ENCODE measurements at regions not wholly inside any gene's neighbourhood (a gene's known extent, or its start where the extent isn't known, plus 50 kb on each side); places are given as distances from the start of the nearest gene placed in this dataset.

GRCh38 chr5:57025961-57026360 lies 74.0 kb upstream of the MIER3 start:
- no peak for FAIRE-seq
- Histone ChIP-seq H3K9ac (ENCODE audit: insufficient read depth in 1 of 2, low read depth in 2 of 2, low read length in 2 of 2) (no peak overlapping the region), H3K27ac (ENCODE audit: extremely low read depth, low read depth, low read length) (no peak overlapping the region), H3K4me1 (replicated peaks in 1 of 2; ENCODE audit: control insufficient read depth in 2 of 2, insufficient read depth in 2 of 2, low read length in 2 of 2) (no peaks in the 10 kb centered on the region), H3K36me3 (ENCODE audit: control insufficient read depth, insufficient read depth, low read length) (no peaks in the 10 kb centered on the region), H4K20me1 (replicated peaks; ENCODE audit: control insufficient read depth, insufficient read depth, low read length) (no peaks in the 10 kb centered on the region), H3K4me2 (ENCODE audit: insufficient read depth, low read length) (no peak overlapping the region), H3K27me3 (ENCODE audit: control insufficient read depth in 2 of 2, insufficient read depth in 2 of 2, low read length in 2 of 2) (peaks cover 0 to 7% of the 10 kb centered on the region in 2 experiments; a peak in 1 of 5 replicates), H2AFZ (ENCODE audit: low read depth, low read length) (no peak overlapping the region; the same call in 1 of the 2 replicates), H3K9me1 (ENCODE audit: control insufficient read depth, insufficient read depth, low read length) (no peaks in the 10 kb centered on the region), H3K4me3 (no peak overlapping the region), H3K9me3 (replicated peaks; ENCODE audit: control insufficient read depth, insufficient read depth, low read depth, low read length) (no peaks in the 10 kb centered on the region), H3K79me2 (ENCODE audit: control insufficient read depth, insufficient read depth, low read length) (no peaks in the 10 kb centered on the region)
- in situ Hi-C loops (cut with MboI) = no loop called here
- no peak for ATAC-seq
- WGBS (ENCODE audit: insufficient coverage, low coverage, missing lambda C conversion rate) = 20% methylated on average over 3 of the region's 3 CpGs
- ChIA-PET CTCF (ENCODE audit: low intra/inter-chr PET ratio) (no interaction called here), POLR2A (no interaction called here)
- TF ChIP-seq GABPA (tag; conservative IDR thresholded peaks at IDR 0.05; ENCODE audit: low read depth) (peak; percentile 57), ZNF668 (CRISPR knock-in tag; IDR thresholded peaks at IDR 0.05) (no peak)
- DNase-seq (ENCODE audit: extremely low read depth in 1 of 4, low spot score in 3 of 4) = no peak
- intact Hi-C loops (cut with micrococcal nuclease) = no loop called here
- no TSS peak for BruUV-seq (replicated peaks)

GRCh38 chr5:57028161-57028560 lies 76.2 kb upstream of the MIER3 start:
- POLR2A ChIA-PET = no interaction called here
- Histone ChIP-seq H3K79me2 (ENCODE audit: control insufficient read depth, insufficient read depth, low read length) (no peaks in the 10 kb centered on the region), H3K27me3 (ENCODE audit: control insufficient read depth in 2 of 2, insufficient read depth in 2 of 2, low read length in 2 of 2) (peaks cover 0 to 4% of the 10 kb centered on the region in 2 experiments; a peak in 1 of 5 replicates), H3K9me1 (ENCODE audit: control insufficient read depth, insufficient read depth, low read length) (no peaks in the 10 kb centered on the region), H3K9me3 (replicated peaks; ENCODE audit: control insufficient read depth, insufficient read depth, low read depth, low read length) (no peaks in the 10 kb centered on the region), H3K4me1 (replicated peaks in 1 of 2; ENCODE audit: control insufficient read depth in 2 of 2, insufficient read depth in 2 of 2, low read length in 2 of 2) (no peaks in the 10 kb centered on the region), H3K36me3 (ENCODE audit: control insufficient read depth, insufficient read depth, low read length) (no peaks in the 10 kb centered on the region), H3K4me2 (ENCODE audit: insufficient read depth, low read length) (no peak overlapping the region), H3K4me3 (no peak overlapping the region), H4K20me1 (replicated peaks; ENCODE audit: control insufficient read depth, insufficient read depth, low read length) (no peaks in the 10 kb centered on the region), H3K9ac (ENCODE audit: insufficient read depth in 1 of 2, low read depth in 2 of 2, low read length in 2 of 2) (no peak overlapping the region), H2AFZ (ENCODE audit: low read depth, low read length) (no peak overlapping the region), H3K27ac (ENCODE audit: extremely low read depth, low read depth, low read length) (no peak overlapping the region)
- ATAC-seq (no peak; the same call in 1 of the 3 replicates), FAIRE-seq (no peak), DNase-seq (ENCODE audit: extremely low read depth in 1 of 4, low spot score in 3 of 4) (no peak)
- WGBS (ENCODE audit: insufficient coverage, low coverage, missing lambda C conversion rate) = 15% methylated on average over 2 of the region's 2 CpGs
- intact Hi-C loops (cut with micrococcal nuclease) (no loop called here), in situ Hi-C loops (cut with MboI) (no loop called here)
- CTCF ChIA-PET (ENCODE audit: low intra/inter-chr PET ratio) = no interaction called here
- no TSS peak for BruUV-seq (replicated peaks)
- TF ChIP-seq, protein P1, sequence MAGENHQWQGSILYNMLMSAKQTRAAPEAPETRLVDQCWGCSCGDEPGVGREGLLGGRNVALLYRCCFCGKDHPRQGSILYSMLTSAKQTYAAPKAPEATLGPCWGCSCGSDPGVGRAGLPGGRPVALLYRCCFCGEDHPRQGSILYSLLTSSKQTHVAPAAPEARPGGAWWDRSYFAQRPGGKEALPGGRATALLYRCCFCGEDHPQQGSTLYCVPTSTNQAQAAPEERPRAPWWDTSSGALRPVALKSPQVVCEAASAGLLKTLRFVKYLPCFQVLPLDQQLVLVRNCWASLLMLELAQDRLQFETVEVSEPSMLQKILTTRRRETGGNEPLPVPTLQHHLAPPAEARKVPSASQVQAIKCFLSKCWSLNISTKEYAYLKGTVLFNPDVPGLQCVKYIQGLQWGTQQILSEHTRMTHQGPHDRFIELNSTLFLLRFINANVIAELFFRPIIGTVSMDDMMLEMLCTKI (IDR thresholded peaks at IDR 0.05; ENCODE audit: partially characterized antibody) = no peak
- TF ChIP-seq, protein P2, sequence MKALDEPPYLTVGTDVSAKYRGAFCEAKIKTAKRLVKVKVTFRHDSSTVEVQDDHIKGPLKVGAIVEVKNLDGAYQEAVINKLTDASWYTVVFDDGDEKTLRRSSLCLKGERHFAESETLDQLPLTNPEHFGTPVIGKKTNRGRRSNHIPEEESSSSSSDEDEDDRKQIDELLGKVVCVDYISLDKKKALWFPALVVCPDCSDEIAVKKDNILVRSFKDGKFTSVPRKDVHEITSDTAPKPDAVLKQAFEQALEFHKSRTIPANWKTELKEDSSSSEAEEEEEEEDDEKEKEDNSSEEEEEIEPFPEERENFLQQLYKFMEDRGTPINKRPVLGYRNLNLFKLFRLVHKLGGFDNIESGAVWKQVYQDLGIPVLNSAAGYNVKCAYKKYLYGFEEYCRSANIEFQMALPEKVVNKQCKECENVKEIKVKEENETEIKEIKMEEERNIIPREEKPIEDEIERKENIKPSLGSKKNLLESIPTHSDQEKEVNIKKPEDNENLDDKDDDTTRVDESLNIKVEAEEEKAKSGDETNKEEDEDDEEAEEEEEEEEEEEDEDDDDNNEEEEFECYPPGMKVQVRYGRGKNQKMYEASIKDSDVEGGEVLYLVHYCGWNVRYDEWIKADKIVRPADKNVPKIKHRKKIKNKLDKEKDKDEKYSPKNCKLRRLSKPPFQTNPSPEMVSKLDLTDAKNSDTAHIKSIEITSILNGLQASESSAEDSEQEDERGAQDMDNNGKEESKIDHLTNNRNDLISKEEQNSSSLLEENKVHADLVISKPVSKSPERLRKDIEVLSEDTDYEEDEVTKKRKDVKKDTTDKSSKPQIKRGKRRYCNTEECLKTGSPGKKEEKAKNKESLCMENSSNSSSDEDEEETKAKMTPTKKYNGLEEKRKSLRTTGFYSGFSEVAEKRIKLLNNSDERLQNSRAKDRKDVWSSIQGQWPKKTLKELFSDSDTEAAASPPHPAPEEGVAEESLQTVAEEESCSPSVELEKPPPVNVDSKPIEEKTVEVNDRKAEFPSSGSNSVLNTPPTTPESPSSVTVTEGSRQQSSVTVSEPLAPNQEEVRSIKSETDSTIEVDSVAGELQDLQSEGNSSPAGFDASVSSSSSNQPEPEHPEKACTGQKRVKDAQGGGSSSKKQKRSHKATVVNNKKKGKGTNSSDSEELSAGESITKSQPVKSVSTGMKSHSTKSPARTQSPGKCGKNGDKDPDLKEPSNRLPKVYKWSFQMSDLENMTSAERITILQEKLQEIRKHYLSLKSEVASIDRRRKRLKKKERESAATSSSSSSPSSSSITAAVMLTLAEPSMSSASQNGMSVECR (CRISPR knock-in tag; IDR thresholded peaks at IDR 0.05) = no peak
- no peak for TF ChIP-seq NEUROD1 (IDR thresholded peaks at IDR 0.05; ENCODE audit: borderline replicate concordance, low read depth, low read length, partially characterized antibody)
- no peak for TF ChIP-seq SRSF1 (IDR thresholded peaks at IDR 0.05; ENCODE audit: low read depth, low read length)
- no peak for TF ChIP-seq IRF9 (tag; IDR thresholded peaks at IDR 0.05)
- TF ChIP-seq, protein P3, sequence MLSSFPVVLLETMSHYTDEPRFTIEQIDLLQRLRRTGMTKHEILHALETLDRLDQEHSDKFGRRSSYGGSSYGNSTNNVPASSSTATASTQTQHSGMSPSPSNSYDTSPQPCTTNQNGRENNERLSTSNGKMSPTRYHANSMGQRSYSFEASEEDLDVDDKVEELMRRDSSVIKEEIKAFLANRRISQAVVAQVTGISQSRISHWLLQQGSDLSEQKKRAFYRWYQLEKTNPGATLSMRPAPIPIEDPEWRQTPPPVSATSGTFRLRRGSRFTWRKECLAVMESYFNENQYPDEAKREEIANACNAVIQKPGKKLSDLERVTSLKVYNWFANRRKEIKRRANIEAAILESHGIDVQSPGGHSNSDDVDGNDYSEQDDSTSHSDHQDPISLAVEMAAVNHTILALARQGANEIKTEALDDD (IDR thresholded peaks at IDR 0.05) = peak; percentile 23; the same call in 1 of the 2 replicates
